ENCODE measurements at regions not wholly inside any gene's neighbourhood (a gene's known extent, or its start where the extent isn't known, plus 50 kb on each side); places are given as distances from the start of the nearest gene placed in this dataset.

- no peak for TF ChIP-seq CHD7 (IDR thresholded peaks at IDR 0.05; ENCODE audit: insufficient replicate concordance, low read length)
- no peak for TF ChIP-seq TCF12 (IDR thresholded peaks at IDR 0.05; ENCODE audit: low read depth, low read length)
- TF ChIP-seq RNF2 (IDR thresholded peaks at IDR 0.05; ENCODE audit: borderline replicate concordance, low read depth, low read length, missing control alignments, poor library complexity, severe bottlenecking), result no peak
- TF ChIP-seq TEAD4 (IDR thresholded peaks at IDR 0.05; ENCODE audit: low read depth, low read length), result no peak
- no peak for TF ChIP-seq SIN3A (conservative IDR thresholded peaks at IDR 0.05 in 1 of 2, IDR thresholded peaks at IDR 0.05 in 1 of 2; ENCODE audit: low read depth in 1 of 2, low read length in 2 of 2)
- TF ChIP-seq CEBPB (IDR thresholded peaks at IDR 0.05; ENCODE audit: low read depth, low read length), result no peak
- TF ChIP-seq FOSL1 (IDR thresholded peaks at IDR 0.05; ENCODE audit: insufficient read depth, low read depth, low read length), result no peak
Observed at GRCh38 chr4:184953421-184953945, 64.8 kb upstream of the HELT start (continued).

Data from H1 (cell line).